NCI-H774 (cell line): ENCODE measurements at regions not wholly inside any gene's neighbourhood (a gene's known extent, or its start where the extent isn't known, plus 50 kb on each side); places are given as distances from the start of the nearest gene placed in this dataset.
"Not testable (repeated sequence)": the region's sequence is repeated elsewhere in the genome, so short reads cannot be mapped to it uniquely, and the experiment has no call there.

Experiments used
- DNase-seq: peaks from one replicate; lab custom pipeline; 2025; lab: John Stamatoyannopoulos, UW

- no peak for DNase-seq
These were observed 86.4 kb upstream of the TMEM45B start for GRCh38 chr11:129729216-129729615.

GRCh38 chr11:129729823-129730222 is 85.8 kb upstream of the TMEM45B start:
- DNase-seq, result no peak

GRCh38 chr11:129731316-129731715 is 84.3 kb upstream of the TMEM45B start:
- DNase-seq, result no peak

- no peak for DNase-seq
These were observed 82.7 kb upstream of the TMEM45B start for GRCh38 chr11:129732941-129733340.

- DNase-seq, result no peak
These were observed 82.3 kb upstream of the TMEM45B start for GRCh38 chr11:129733384-129733783.

- no peak for DNase-seq
These were observed 81.7 kb upstream of the TMEM45B start for GRCh38 chr11:129733981-129734380.

- DNase-seq, result no peak
These were observed 81.0 kb upstream of the TMEM45B start for GRCh38 chr11:129734654-129735053.

GRCh38 chr11:129737831-129738230 is 77.8 kb upstream of the TMEM45B start:
- DNase-seq, result no peak

- DNase-seq, result no peak
These were observed 77.4 kb upstream of the TMEM45B start for GRCh38 chr11:129738242-129738641.

- DNase-seq, result no peak
These were observed 76.3 kb upstream of the TMEM45B start for GRCh38 chr11:129739339-129739738.

GRCh38 chr11:129740125-129740719 is 75.4 kb upstream of the TMEM45B start:
- DNase-seq, result no peak

- no peak for DNase-seq
These were observed 72.4 kb upstream of the TMEM45B start for GRCh38 chr11:129743112-129743815.

- no peak for DNase-seq
These were observed 68.6 kb upstream of the TMEM45B start for GRCh38 chr11:129747071-129747470.

GRCh38 chr11:129749141-129749540 is 66.5 kb upstream of the TMEM45B start:
- no peak for DNase-seq

GRCh38 chr11:129750343-129751292 is 65.0 kb upstream of the TMEM45B start:
- DNase-seq, result peak; percentile 79

- DNase-seq, result no peak
These were observed 64.1 kb upstream of the TMEM45B start for GRCh38 chr11:129751511-129751910.

- DNase-seq, result not testable (repeated sequence)
These were observed 52.1 kb upstream of the TMEM45B start for GRCh38 chr11:129763569-129763968.

- not testable (repeated sequence) for DNase-seq
These were observed 51.4 kb upstream of the TMEM45B start for GRCh38 chr11:129764204-129764603.
